Liver (tissue), 8 donors: ENCODE measurements at regions not wholly inside any gene's neighbourhood (a gene's known extent, or its start where the extent isn't known, plus 50 kb on each side); places are given as distances from the start of the nearest gene placed in this dataset.

Source experiments
- DNase-seq: peaks from one replicate; pipeline ENCODE4 v3.0.0-alpha.2; 2017; ENCODE audit warnings: low spot score
- H3K27ac ChIP-seq, 2 donors: one replicate each; pipeline ENCODE4 v1.7.0; 2013; ENCODE audit warnings: inconsistent platforms in 2 of 2, low read length in 2 of 2, control low read depth in 1 of 2, low read depth in 1 of 2, mild to moderate bottlenecking in 1 of 2
- H3K27me3 ChIP-seq, 4 donors: one replicate each; pipeline versions ENCODE4 v1.6.1 to v1.7.0; 2013; ENCODE audit warnings: low read length in 3 of 4, inconsistent platforms in 1 of 4, mild to moderate bottlenecking in 1 of 4, moderate library complexity in 1 of 4; ENCODE audit not compliant: control insufficient read depth in 4 of 4, insufficient read depth in 4 of 4
- H3K36me3 ChIP-seq, 4 donors: one replicate each; pipeline versions ENCODE4 v1.6.1 to v1.7.0; 2013; ENCODE audit warnings: low read length in 3 of 4, mild to moderate bottlenecking in 3 of 4, low read depth in 1 of 4, moderate library complexity in 1 of 4; ENCODE audit not compliant: control insufficient read depth in 4 of 4, insufficient read depth in 3 of 4
- H3K4me1 ChIP-seq, 4 donors: one replicate each; pipeline versions ENCODE4 v1.6.1 to v1.7.0; 2013; ENCODE audit warnings: low read length in 3 of 4, mild to moderate bottlenecking in 3 of 4, moderate library complexity in 1 of 4; ENCODE audit not compliant: control insufficient read depth in 4 of 4, insufficient read depth in 4 of 4
- H3K4me3 ChIP-seq, 3 donors: one replicate each; pipeline versions ENCODE4 v1.6.1 to v1.7.0; 2013; ENCODE audit warnings: low read length in 3 of 3, control low read depth in 1 of 3, low read depth in 1 of 3, mild to moderate bottlenecking in 1 of 3
- H3K9ac ChIP-seq, 2 donors: one replicate each; pipeline ENCODE4 v1.7.0; 2013; ENCODE audit warnings: low read length in 2 of 2, mild to moderate bottlenecking in 2 of 2, moderate library complexity in 2 of 2, control low read depth in 1 of 2, low read depth in 1 of 2
- H3K9me3 ChIP-seq, 4 donors: one replicate each; pipeline versions ENCODE4 v1.6.1 to v1.7.0; 2013; ENCODE audit warnings: low read length in 3 of 4; ENCODE audit not compliant: control insufficient read depth in 4 of 4
- EGR1 ChIP-seq, 2 donors: IDR thresholded peaks; 2 replicates each; pipeline ENCODE4 v1.6.1; 2016 to 2018; ENCODE audit warnings: antibody characterized with exemption in 2 of 2, low read depth in 2 of 2
- FOXA1 ChIP-seq: IDR thresholded peaks from 2 replicates; pipeline ENCODE4 v1.6.1; 2016; ENCODE audit warnings: antibody characterized with exemption
- FOXA2 ChIP-seq: IDR thresholded peaks from 2 replicates; pipeline ENCODE4 v1.6.1; 2016; ENCODE audit warnings: antibody characterized with exemption
- GABPA ChIP-seq, 2 donors: IDR thresholded peaks in 1 of 2; conservative IDR thresholded peaks in 1 of 2; 2 replicates each; pipeline ENCODE4 v1.6.1; 2016; ENCODE audit warnings: antibody characterized with exemption in 2 of 2, mild to moderate bottlenecking in 1 of 2, moderate library complexity in 1 of 2
- HNF4A ChIP-seq, 2 donors: conservative IDR thresholded peaks; 2 replicates each; pipeline ENCODE4 v1.6.1; 2016; ENCODE audit warnings: antibody characterized with exemption in 2 of 2, mild to moderate bottlenecking in 2 of 2
- HNF4G ChIP-seq: IDR thresholded peaks from 2 replicates; pipeline ENCODE4 v1.6.1; 2016; ENCODE audit warnings: antibody characterized with exemption
- JUND ChIP-seq, 2 donors: IDR thresholded peaks; 2 replicates each; pipeline ENCODE4 v1.6.1; 2016; ENCODE audit warnings: antibody characterized with exemption in 2 of 2
- NR2F2 ChIP-seq: IDR thresholded peaks from 2 replicates; pipeline ENCODE4 v1.6.1; 2016; ENCODE audit warnings: antibody characterized with exemption
- RAD21 ChIP-seq, 2 donors: IDR thresholded peaks; 2 replicates each; pipeline ENCODE4 v1.6.1; 2016; ENCODE audit warnings: antibody characterized with exemption in 2 of 2, mild to moderate bottlenecking in 2 of 2
- RXRA ChIP-seq, 2 donors: IDR thresholded peaks; 2 replicates each; pipeline ENCODE4 v1.6.1; 2017 to 2018; ENCODE audit warnings: antibody characterized with exemption in 2 of 2, mild to moderate bottlenecking in 1 of 2
- SP1 ChIP-seq: IDR thresholded peaks from 2 replicates; pipeline ENCODE4 v1.6.1; 2018; ENCODE audit warnings: antibody characterized with exemption, mild to moderate bottlenecking
- TAF1 ChIP-seq: conservative IDR thresholded peaks from 2 replicates; pipeline ENCODE4 v1.6.1; 2016; ENCODE audit warnings: antibody characterized with exemption, mild to moderate bottlenecking
- YY1 ChIP-seq: IDR thresholded peaks from 2 replicates; pipeline ENCODE4 v1.6.1; 2016; ENCODE audit warnings: antibody characterized with exemption, mild to moderate bottlenecking
- WGBS: extraction: QIAGEN DNeasy Blood & Tissue Kit; methylation state at CpG from one replicate; pipeline ENCODE4 v1.1.7; 2013; 5-methylcytosine and 5-hydroxymethylcytosine counted together
- TF ChIP-seq, protein P1 (sequence below): IDR thresholded peaks from 2 replicates; pipeline ENCODE4 v1.6.1; 2016; ENCODE audit warnings: antibody characterized with exemption
- TF ChIP-seq, protein P2 (sequence below): IDR thresholded peaks from 2 replicates; pipeline ENCODE4 v1.6.1; 2016; ENCODE audit warnings: antibody characterized with exemption, mild to moderate bottlenecking
- TF ChIP-seq, protein P3 (sequence below): IDR thresholded peaks from 2 replicates; pipeline ENCODE4 v1.6.1; 2016; ENCODE audit warnings: antibody characterized with exemption
- TF ChIP-seq, protein P4 (sequence below): fragments of 150-350 bp; IDR thresholded peaks from 2 replicates; pipeline ENCODE4 v1.5.1; 2017; ENCODE audit warnings: improper control_type of control experiment, low read depth, low read length; ENCODE audit not compliant: missing input control
- donor health status: healthy.
- donor health status: healthy.
- donor health status: healthy.
- donor health status: healthy.
- donor health status: healthy.

DNA sequence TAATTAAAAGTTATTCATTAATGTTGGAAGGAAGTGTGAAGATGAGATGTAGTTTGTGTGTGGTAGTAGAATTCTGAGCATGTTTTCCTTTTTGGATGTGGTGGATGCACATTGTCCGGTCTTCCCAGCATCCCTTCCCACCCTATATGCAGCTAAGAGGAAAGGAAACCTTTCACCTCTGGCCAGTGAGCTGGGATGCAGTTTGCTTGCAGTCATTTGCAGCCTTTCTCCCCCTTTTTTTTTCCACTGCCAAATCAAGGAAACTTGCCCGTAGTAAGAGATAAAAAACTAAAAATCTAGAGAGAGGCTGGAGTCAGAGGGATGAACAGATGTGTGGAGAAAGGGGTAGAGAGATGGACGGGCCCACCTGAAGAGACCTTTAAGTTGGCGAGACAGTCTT, 72.5 kb upstream of the SLC38A2 start:
- Histone ChIP-seq H3K27me3 (no peaks in the 10 kb centered on the region), H3K9me3 (no peaks in the 10 kb centered on the region), H3K27ac (peak overlapping the region; percentile 56 to 73), H3K36me3 (no peaks in the 10 kb centered on the region), H3K4me3 (peak overlapping the region in 2 of 3 donors; percentile 9 to 33), H3K4me1 (peaks cover 7 to 25% (median 20%) of the 10 kb centered on the region in 4 donors), H3K9ac (peak overlapping the region in 1 of 2 donors; percentile 53)
- 52% methylated on average over 4 of the region's 4 CpGs for WGBS
- no peak for DNase-seq
- TF ChIP-seq, protein P1, sequence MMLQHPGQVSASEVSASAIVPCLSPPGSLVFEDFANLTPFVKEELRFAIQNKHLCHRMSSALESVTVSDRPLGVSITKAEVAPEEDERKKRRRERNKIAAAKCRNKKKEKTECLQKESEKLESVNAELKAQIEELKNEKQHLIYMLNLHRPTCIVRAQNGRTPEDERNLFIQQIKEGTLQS: no peak
- TF ChIP-seq SP1: no peak
- no peak for TF ChIP-seq NR2F2
- TF ChIP-seq, protein P2, sequence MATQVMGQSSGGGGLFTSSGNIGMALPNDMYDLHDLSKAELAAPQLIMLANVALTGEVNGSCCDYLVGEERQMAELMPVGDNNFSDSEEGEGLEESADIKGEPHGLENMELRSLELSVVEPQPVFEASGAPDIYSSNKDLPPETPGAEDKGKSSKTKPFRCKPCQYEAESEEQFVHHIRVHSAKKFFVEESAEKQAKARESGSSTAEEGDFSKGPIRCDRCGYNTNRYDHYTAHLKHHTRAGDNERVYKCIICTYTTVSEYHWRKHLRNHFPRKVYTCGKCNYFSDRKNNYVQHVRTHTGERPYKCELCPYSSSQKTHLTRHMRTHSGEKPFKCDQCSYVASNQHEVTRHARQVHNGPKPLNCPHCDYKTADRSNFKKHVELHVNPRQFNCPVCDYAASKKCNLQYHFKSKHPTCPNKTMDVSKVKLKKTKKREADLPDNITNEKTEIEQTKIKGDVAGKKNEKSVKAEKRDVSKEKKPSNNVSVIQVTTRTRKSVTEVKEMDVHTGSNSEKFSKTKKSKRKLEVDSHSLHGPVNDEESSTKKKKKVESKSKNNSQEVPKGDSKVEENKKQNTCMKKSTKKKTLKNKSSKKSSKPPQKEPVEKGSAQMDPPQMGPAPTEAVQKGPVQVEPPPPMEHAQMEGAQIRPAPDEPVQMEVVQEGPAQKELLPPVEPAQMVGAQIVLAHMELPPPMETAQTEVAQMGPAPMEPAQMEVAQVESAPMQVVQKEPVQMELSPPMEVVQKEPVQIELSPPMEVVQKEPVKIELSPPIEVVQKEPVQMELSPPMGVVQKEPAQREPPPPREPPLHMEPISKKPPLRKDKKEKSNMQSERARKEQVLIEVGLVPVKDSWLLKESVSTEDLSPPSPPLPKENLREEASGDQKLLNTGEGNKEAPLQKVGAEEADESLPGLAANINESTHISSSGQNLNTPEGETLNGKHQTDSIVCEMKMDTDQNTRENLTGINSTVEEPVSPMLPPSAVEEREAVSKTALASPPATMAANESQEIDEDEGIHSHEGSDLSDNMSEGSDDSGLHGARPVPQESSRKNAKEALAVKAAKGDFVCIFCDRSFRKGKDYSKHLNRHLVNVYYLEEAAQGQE: no peak
- TF ChIP-seq HNF4A (conservative IDR thresholded peaks at IDR 0.05): no peak
- no peak for TF ChIP-seq JUND (IDR thresholded peaks at IDR 0.05)
- no peak for TF ChIP-seq TAF1
- TF ChIP-seq RXRA (IDR thresholded peaks at IDR 0.05): no peak
- no peak for TF ChIP-seq RAD21 (IDR thresholded peaks at IDR 0.05)
- no peak for TF ChIP-seq FOXA1
- TF ChIP-seq FOXA2: no peak
- TF ChIP-seq, protein P3, sequence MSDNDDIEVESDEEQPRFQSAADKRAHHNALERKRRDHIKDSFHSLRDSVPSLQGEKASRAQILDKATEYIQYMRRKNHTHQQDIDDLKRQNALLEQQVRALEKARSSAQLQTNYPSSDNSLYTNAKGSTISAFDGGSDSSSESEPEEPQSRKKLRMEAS: no peak
- TF ChIP-seq HNF4G: no peak
- TF ChIP-seq, protein P4, sequence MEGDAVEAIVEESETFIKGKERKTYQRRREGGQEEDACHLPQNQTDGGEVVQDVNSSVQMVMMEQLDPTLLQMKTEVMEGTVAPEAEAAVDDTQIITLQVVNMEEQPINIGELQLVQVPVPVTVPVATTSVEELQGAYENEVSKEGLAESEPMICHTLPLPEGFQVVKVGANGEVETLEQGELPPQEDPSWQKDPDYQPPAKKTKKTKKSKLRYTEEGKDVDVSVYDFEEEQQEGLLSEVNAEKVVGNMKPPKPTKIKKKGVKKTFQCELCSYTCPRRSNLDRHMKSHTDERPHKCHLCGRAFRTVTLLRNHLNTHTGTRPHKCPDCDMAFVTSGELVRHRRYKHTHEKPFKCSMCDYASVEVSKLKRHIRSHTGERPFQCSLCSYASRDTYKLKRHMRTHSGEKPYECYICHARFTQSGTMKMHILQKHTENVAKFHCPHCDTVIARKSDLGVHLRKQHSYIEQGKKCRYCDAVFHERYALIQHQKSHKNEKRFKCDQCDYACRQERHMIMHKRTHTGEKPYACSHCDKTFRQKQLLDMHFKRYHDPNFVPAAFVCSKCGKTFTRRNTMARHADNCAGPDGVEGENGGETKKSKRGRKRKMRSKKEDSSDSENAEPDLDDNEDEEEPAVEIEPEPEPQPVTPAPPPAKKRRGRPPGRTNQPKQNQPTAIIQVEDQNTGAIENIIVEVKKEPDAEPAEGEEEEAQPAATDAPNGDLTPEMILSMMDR: no peak

DNA sequence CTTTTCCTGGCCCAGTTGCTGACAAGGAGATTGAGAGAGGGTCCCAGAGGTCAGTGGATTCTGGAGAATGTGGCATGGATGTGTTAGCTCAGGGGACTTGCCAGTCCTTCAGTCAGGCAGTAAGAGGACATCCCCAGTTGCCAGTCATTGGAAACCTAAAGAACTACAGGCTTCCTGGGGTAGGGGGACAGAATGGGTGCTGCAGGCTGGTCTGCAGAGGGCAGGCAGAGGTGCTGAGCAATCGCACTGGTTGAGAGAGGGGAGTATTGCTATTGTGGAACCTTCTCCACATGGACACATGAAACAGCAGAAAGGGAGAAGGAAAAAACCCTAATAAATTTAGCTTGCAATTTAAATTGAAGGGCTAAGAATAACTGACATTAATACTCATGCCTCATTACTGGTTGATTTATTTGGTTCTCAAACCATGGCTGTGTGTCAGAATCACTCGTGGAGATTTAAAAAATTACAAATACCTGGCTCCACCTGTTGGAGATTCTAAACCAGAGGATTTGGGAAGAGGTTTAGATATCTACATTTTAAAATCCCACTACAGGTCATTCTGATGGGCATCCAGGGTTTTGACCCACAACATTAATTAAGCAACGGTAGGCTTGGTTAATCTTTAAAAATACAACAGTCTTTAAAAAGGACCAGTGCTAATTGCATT, 71.2 kb upstream of the SLC38A2 start:
- H3K27ac ChIP-seq: peak overlapping the region in 1 of 2 donors; percentile 5
- peaks cover 7 to 25% (median 20%) of the 10 kb centered on the region in 4 donors for H3K4me1 ChIP-seq
- WGBS: 45% methylated on average over 3 of the region's 3 CpGs
- TF ChIP-seq RXRA (IDR thresholded peaks at IDR 0.05) (peak; percentile 33 to 41), FOXA1 (no peak), FOXA2 (no peak), NR2F2 (no peak), EGR1 (IDR thresholded peaks at IDR 0.05; ENCODE audit: low read depth in 2 of 2) (no peak), SP1 (no peak), HNF4A (conservative IDR thresholded peaks at IDR 0.05) (peak in 1 of 2 donors; percentile 22), YY1 (no peak), RAD21 (IDR thresholded peaks at IDR 0.05) (peak; percentile 70 to 74), TAF1 (no peak), HNF4G (no peak), GABPA (IDR thresholded peaks at IDR 0.05 in 1 of 2, conservative IDR thresholded peaks at IDR 0.05 in 1 of 2) (no peak)
- TF ChIP-seq, protein P4: peak; percentile 25
- TF ChIP-seq, protein P2: no peak
- TF ChIP-seq, protein P3: no peak
- no peak overlapping the region for H3K9ac ChIP-seq
- no peaks in the 10 kb centered on the region for H3K27me3 ChIP-seq
- no peaks in the 10 kb centered on the region for H3K36me3 ChIP-seq
- H3K4me3 ChIP-seq: no peak overlapping the region
- H3K9me3 ChIP-seq: no peaks in the 10 kb centered on the region
- no peak for DNase-seq
